Erythroblast (primary cell): ENCODE measurements at regions not wholly inside any gene's neighbourhood (a gene's known extent, or its start where the extent isn't known, plus 50 kb on each side); places are given as distances from the start of the nearest gene placed in this dataset.

Source experiments
- GATA1 ChIP-seq: IDR thresholded peaks from 2 replicates; pipeline ENCODE4 v1.6.1; 2011; ENCODE audit warnings: low read depth, mild to moderate bottlenecking, control low read depth, low read length, moderate library complexity
- POLR2A ChIP-seq: IDR thresholded peaks from 2 replicates; pipeline ENCODE4 v1.6.1; 2011; ENCODE audit warnings: mild to moderate bottlenecking, low read length

DNA sequence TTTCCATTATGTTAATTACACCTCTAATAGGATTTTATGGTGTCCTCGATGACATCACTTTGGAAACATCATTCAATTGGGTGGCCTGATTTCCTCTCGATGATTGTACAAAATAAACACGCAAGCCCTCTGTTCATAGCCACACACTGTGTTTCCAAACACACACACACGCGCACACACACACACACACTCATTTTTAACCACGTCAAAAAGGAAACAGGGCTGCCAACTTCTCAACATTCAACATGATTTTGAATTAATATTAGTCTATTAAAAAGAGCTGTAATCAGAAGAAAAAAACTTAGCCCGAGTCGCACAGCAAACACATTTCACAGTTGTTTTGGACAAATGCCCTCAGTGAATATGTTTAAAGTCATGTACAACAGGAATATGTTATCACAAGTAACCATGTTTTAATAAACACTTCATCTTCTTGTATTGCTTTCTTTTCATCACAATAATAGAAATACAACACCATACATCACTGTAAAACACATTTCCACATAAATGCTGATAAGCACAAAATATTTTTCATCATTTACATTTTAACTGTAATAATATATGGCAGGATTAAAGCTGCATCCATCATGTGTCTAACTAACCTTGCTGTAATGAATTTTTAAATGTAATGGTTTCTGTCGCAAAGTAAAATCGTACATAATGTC, 219.1 kb upstream of the IRX3 start:
- TF ChIP-seq POLR2A, result no peak
- TF ChIP-seq GATA1, result no peak
